ENCODE measurements at regions not wholly inside any gene's neighbourhood (a gene's known extent, or its start where the extent isn't known, plus 50 kb on each side); places are given as distances from the start of the nearest gene placed in this dataset.

- TF ChIP-seq TAF1 (conservative IDR thresholded peaks at IDR 0.05) (no peak), EGR1 (IDR thresholded peaks at IDR 0.05; ENCODE audit: low read depth in 2 of 2) (no peak)
Observed at GRCh38 chr7:92904244-92905131, 68.1 kb upstream of the CDK6 start.

All from liver (tissue), 2 donors.